Tibial artery (tissue), 4 donors: ENCODE measurements at regions not wholly inside any gene's neighbourhood (a gene's known extent, or its start where the extent isn't known, plus 50 kb on each side); places are given as distances from the start of the nearest gene placed in this dataset.

Experiments used
- DNase-seq, 2 donors: peaks; one replicate each; pipeline ENCODE4 v3.0.0-alpha.2; 2019
- H3K27ac ChIP-seq, 2 donors: fragments of 200-600 bp; sonication (generic) in 1 of 2; 1 replicate in 1 of 2; 2 replicates in 1 of 2; pipeline ENCODE4 v1.5.1; 2018 to 2019; ENCODE audit warnings: mild to moderate bottlenecking in 1 of 2
- H3K27me3 ChIP-seq, 2 donors: fragments of 200-600 bp; sonication (generic) in 1 of 2; one replicate each; pipeline versions ENCODE4 v1.5.1 to v1.6.0; 2016 to 2019
- H3K36me3 ChIP-seq, 3 donors: fragments of 200-600 bp; sonication (generic) in 2 of 3; one replicate each; pipeline ENCODE4 v1.5.1; 2016 to 2019; ENCODE audit warnings: mild to moderate bottlenecking in 2 of 3
- H3K4me1 ChIP-seq, 4 donors: fragments of 200-600 bp; sonication (generic) in 2 of 4; 1 replicate in 3 of 4; 2 replicates in 1 of 4; pipeline ENCODE4 v1.5.1; 2016 to 2019
- H3K4me3 ChIP-seq, 2 donors: fragments of 200-600 bp; sonication (generic) in 1 of 2; 1 replicate in 1 of 2; 2 replicates in 1 of 2; pipeline ENCODE4 v1.5.1; 2018 to 2019; ENCODE audit warnings: mild to moderate bottlenecking in 2 of 2
- H3K9me3 ChIP-seq, 3 donors: fragments of 200-600 bp; sonication (generic) in 1 of 3; one replicate each; pipeline ENCODE4 v1.5.1; 2016 to 2019
- CTCF ChIP-seq, 2 experiments: fragments of 200-600 bp in 1 of 2; fragments of 450-650 bp in 1 of 2; IDR thresholded peaks; one replicate each; pipeline ENCODE4 v1.5.1; 2017 to 2019; ENCODE audit warnings: antibody characterized with exemption in 2 of 2, mild to moderate bottlenecking in 1 of 2, moderate library complexity in 1 of 2
- intact Hi-C: fragments of 100-400 bp; cut with DNase I; formaldehyde crosslinking; loops from one replicate; pipeline ENCODE4 v1.15.0; 2023; ENCODE audit warnings: low total_unique reads

GRCh38 chr15:47411733-47412132 is 305.6 kb upstream of the SEMA6D start:
- Histone ChIP-seq H3K27me3 (no peaks in the 10 kb centered on the region), H3K27ac (peak overlapping the region; percentile 22 to 38), H3K4me3 (no peak overlapping the region), H3K9me3 (no peaks in the 10 kb centered on the region), H3K4me1 (peaks cover 0 to 55% (median 15%) of the 10 kb centered on the region in 4 donors), H3K36me3 (no peaks in the 10 kb centered on the region)
- DNase-seq, result no peak
- intact Hi-C loops, result no loop called here
- TF ChIP-seq CTCF (IDR thresholded peaks at IDR 0.05), result no peak

GRCh38 chr15:47412136-47412535 is 305.2 kb upstream of the SEMA6D start:
- H3K27ac ChIP-seq, result peak overlapping the region; percentile 22 to 38
- H3K4me3 ChIP-seq, result no peak overlapping the region

GRCh38 chr15:47412802-47413201 is 304.5 kb upstream of the SEMA6D start:
- intact Hi-C loops, result no loop called here
- peaks cover 0 to 55% (median 15%) of the 10 kb centered on the region in 4 donors for H3K4me1 ChIP-seq
- H3K27ac ChIP-seq, result peak overlapping the region in 1 of 2 donors; percentile 22

More at GRCh38 chr15:47412136-47412535, 305.2 kb upstream of the SEMA6D start:
- Histone ChIP-seq H3K27me3 (no peaks in the 10 kb centered on the region), H3K4me1 (peaks cover 0 to 55% (median 15%) of the 10 kb centered on the region in 4 donors), H3K9me3 (no peaks in the 10 kb centered on the region), H3K36me3 (no peaks in the 10 kb centered on the region)
- intact Hi-C loops, result no loop called here
- DNase-seq, result no peak
- TF ChIP-seq CTCF (IDR thresholded peaks at IDR 0.05), result no peak

GRCh38 chr15:47414207-47414606 is 303.1 kb upstream of the SEMA6D start:
- Histone ChIP-seq H3K36me3 (no peaks in the 10 kb centered on the region), H3K27ac (no peak overlapping the region), H3K4me1 (peaks cover 0 to 46% (median 10%) of the 10 kb centered on the region in 4 donors), H3K4me3 (no peak overlapping the region), H3K27me3 (no peaks in the 10 kb centered on the region), H3K9me3 (no peaks in the 10 kb centered on the region)
- DNase-seq, result no peak
- intact Hi-C loops, result no loop called here
- TF ChIP-seq CTCF (IDR thresholded peaks at IDR 0.05), result no peak

More at GRCh38 chr15:47412802-47413201, 304.5 kb upstream of the SEMA6D start:
- H3K4me3 ChIP-seq, result no peak overlapping the region
- TF ChIP-seq CTCF (IDR thresholded peaks at IDR 0.05), result no peak
- DNase-seq, result no peak
- H3K27me3 ChIP-seq, result no peaks in the 10 kb centered on the region
- H3K9me3 ChIP-seq, result no peaks in the 10 kb centered on the region
- no peaks in the 10 kb centered on the region for H3K36me3 ChIP-seq

- intact Hi-C loops, result no loop called here
- no peaks in the 10 kb centered on the region for H3K9me3 ChIP-seq
- H3K4me1 ChIP-seq, result peaks cover 0 to 36% (median 4%) of the 10 kb centered on the region in 4 donors
- no peak for DNase-seq
- no peak overlapping the region for H3K27ac ChIP-seq
- no peak for TF ChIP-seq CTCF (IDR thresholded peaks at IDR 0.05)
- no peak overlapping the region for H3K4me3 ChIP-seq
- H3K36me3 ChIP-seq, result no peaks in the 10 kb centered on the region
- no peaks in the 10 kb centered on the region for H3K27me3 ChIP-seq
Observed at GRCh38 chr15:47415539-47415971, 301.8 kb upstream of the SEMA6D start.
